ENCODE measurements at regions not wholly inside any gene's neighbourhood (a gene's known extent, or its start where the extent isn't known, plus 50 kb on each side); places are given as distances from the start of the nearest gene placed in this dataset.

DNA sequence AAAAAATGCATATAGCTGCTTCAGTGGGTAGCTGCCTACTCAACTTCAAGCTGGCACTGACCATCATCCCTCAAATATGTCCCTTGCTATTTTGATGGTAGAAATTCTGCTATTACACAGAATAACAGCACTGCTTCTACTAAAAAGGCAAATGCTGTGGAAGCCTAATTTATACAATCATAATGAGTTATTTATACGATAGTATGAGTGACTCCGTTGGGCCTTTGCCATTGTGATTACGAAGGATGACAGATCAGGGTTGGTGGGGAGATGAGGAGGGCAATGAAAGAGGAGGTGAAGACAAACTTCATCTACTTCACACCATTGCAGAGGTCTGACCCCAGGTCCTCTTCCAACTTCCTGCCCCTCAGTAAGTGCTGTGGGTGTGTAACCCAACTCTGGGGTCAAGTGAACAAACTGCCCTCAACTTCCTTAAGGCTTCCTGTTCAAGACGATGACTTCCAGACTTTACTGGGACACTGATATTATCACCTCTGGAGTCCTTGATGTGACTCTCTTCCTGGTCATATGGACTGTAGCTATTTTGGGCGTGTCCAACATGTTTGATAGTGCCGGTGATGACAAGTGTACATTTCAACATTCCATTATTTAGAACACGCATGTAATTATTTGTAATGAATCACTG is 74.1 kb upstream of the RPS23 start:
- no peak for TF ChIP-seq GABPA (IDR thresholded peaks at IDR 0.05; ENCODE audit: low read depth)
- TF ChIP-seq RFX5 (IDR thresholded peaks at IDR 0.05; ENCODE audit: low read depth, low read length): no peak
- TF ChIP-seq, protein P1, sequence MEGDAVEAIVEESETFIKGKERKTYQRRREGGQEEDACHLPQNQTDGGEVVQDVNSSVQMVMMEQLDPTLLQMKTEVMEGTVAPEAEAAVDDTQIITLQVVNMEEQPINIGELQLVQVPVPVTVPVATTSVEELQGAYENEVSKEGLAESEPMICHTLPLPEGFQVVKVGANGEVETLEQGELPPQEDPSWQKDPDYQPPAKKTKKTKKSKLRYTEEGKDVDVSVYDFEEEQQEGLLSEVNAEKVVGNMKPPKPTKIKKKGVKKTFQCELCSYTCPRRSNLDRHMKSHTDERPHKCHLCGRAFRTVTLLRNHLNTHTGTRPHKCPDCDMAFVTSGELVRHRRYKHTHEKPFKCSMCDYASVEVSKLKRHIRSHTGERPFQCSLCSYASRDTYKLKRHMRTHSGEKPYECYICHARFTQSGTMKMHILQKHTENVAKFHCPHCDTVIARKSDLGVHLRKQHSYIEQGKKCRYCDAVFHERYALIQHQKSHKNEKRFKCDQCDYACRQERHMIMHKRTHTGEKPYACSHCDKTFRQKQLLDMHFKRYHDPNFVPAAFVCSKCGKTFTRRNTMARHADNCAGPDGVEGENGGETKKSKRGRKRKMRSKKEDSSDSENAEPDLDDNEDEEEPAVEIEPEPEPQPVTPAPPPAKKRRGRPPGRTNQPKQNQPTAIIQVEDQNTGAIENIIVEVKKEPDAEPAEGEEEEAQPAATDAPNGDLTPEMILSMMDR (IDR thresholded peaks at IDR 0.05 in 2 of 3, conservative IDR thresholded peaks at IDR 0.05 in 1 of 3; ENCODE audit: control insufficient read depth in 2 of 3, extremely low read depth in 1 of 3, insufficient read depth in 1 of 3, low read depth in 3 of 3, low read length in 3 of 3): no peak
- no peak for TF ChIP-seq MAX (IDR thresholded peaks at IDR 0.05; ENCODE audit: low read depth, low read length)
- TF ChIP-seq EZH2 (IDR thresholded peaks at IDR 0.05; ENCODE audit: borderline replicate concordance, control insufficient read depth, low read depth, low read length): no peak
- TF ChIP-seq, protein P2, sequence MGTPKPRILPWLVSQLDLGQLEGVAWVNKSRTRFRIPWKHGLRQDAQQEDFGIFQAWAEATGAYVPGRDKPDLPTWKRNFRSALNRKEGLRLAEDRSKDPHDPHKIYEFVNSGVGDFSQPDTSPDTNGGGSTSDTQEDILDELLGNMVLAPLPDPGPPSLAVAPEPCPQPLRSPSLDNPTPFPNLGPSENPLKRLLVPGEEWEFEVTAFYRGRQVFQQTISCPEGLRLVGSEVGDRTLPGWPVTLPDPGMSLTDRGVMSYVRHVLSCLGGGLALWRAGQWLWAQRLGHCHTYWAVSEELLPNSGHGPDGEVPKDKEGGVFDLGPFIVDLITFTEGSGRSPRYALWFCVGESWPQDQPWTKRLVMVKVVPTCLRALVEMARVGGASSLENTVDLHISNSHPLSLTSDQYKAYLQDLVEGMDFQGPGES (IDR thresholded peaks at IDR 0.05): no peak
- no peak for TF ChIP-seq CBFB (IDR thresholded peaks at IDR 0.05; ENCODE audit: low read depth)
- no peak for TF ChIP-seq JUND (IDR thresholded peaks at IDR 0.05; ENCODE audit: low read depth, low read length)
- no peak for TF ChIP-seq ZBTB33 (IDR thresholded peaks at IDR 0.05)
- no peak for TF ChIP-seq NFYA (IDR thresholded peaks at IDR 0.05; ENCODE audit: borderline replicate concordance, low read depth, low read length)
- TF ChIP-seq RBBP5 (conservative IDR thresholded peaks at IDR 0.05): no peak
- no peak for TF ChIP-seq YY1 (IDR thresholded peaks at IDR 0.05; ENCODE audit: low read depth, low read length)

Measured in GM12878 (cell line).